Neural progenitor cell (in vitro differentiated cells): ENCODE measurements at regions not wholly inside any gene's neighbourhood (a gene's known extent, or its start where the extent isn't known, plus 50 kb on each side); places are given as distances from the start of the nearest gene placed in this dataset.
A peak's percentile ranks its signal among the peaks of the same experiment; 100 is the strongest.

Experiments used
- DNase-seq: peaks from one replicate; pipeline ENCODE4 v3.0.0-alpha.2; 2016; ENCODE audit warnings: low spot score
- H2AFZ ChIP-seq: fragments of 200-600 bp; sonication (generic); replicated peaks from 2 replicates; pipeline ENCODE4 v1.6.1; 2016; ENCODE audit warnings: antibody characterized with exemption
- H3F3A ChIP-seq: fragments of 200-600 bp; sonication (generic); 2 replicates; pipeline ENCODE4 v1.6.1; 2016; ENCODE audit warnings: antibody characterized with exemption, low read depth
- H3K27ac ChIP-seq: fragments of 200-600 bp; sonication (generic); 2 replicates; pipeline ENCODE4 v1.5.1; 2016; ENCODE audit warnings: mild to moderate bottlenecking
- H3K27me3 ChIP-seq: fragments of 200-600 bp; sonication (generic); 2 replicates; pipeline ENCODE4 v1.6.1; 2016; ENCODE audit warnings: mild to moderate bottlenecking, moderate library complexity
- H3K36me3 ChIP-seq: fragments of 200-600 bp; sonication (generic); 2 replicates; pipeline ENCODE4 v1.5.1; 2016
- H3K4me1 ChIP-seq: fragments of 200-600 bp; sonication (generic); 2 replicates; pipeline ENCODE4 v1.6.1; 2016; ENCODE audit warnings: mixed run types
- H3K4me2 ChIP-seq: fragments of 200-600 bp; sonication (generic); 2 replicates; pipeline ENCODE4 v1.6.1; 2016
- H3K4me3 ChIP-seq: fragments of 200-600 bp; sonication (generic); 2 replicates; pipeline ENCODE4 v1.5.1; 2016
- H3K79me2 ChIP-seq: fragments of 200-600 bp; sonication (generic); 2 replicates; pipeline ENCODE4 v1.6.1; 2016; ENCODE audit warnings: low read depth
- H3K9ac ChIP-seq: fragments of 200-600 bp; sonication (generic); 2 replicates; pipeline ENCODE4 v1.6.1; 2016
- H3K9me3 ChIP-seq: fragments of 200-600 bp; sonication (generic); 2 replicates; pipeline ENCODE4 v1.5.1; 2016; ENCODE audit warnings: low read depth
- H4K20me1 ChIP-seq: fragments of 200-600 bp; sonication (generic); 2 replicates; pipeline ENCODE4 v1.6.1; 2016; ENCODE audit warnings: low read depth
- H3K27ac Mint-ChIP-seq: 3 replicates; pipeline ENCODE4 v1.8.0; 2021; ENCODE audit warnings: mixed read lengths
- H3K27me3 Mint-ChIP-seq: 2 replicates; pipeline ENCODE4 v1.8.0; 2022; ENCODE audit warnings: low read depth, mild to moderate bottlenecking, inconsistent platforms, moderate library complexity, mixed read lengths; ENCODE audit not compliant: insufficient read depth
- H3K36me3 Mint-ChIP-seq: 3 replicates; pipeline ENCODE4 v1.8.0; 2021; ENCODE audit warnings: mixed read lengths
- H3K4me1 Mint-ChIP-seq: 3 replicates; pipeline ENCODE4 v1.8.0; 2021; ENCODE audit warnings: mixed read lengths
- H3K4me3 Mint-ChIP-seq: 3 replicates; pipeline ENCODE4 v1.8.0; 2021; ENCODE audit warnings: mild to moderate bottlenecking, moderate library complexity, mixed read lengths
- H3K9me3 Mint-ChIP-seq: 3 replicates; pipeline ENCODE4 v1.8.0; 2020; ENCODE audit warnings: mixed read lengths
- EZH2 ChIP-seq: fragments of 200-600 bp; sonication (generic); IDR thresholded peaks from 2 replicates; pipeline ENCODE4 v1.6.1; 2017; ENCODE audit warnings: antibody characterized with exemption, mild to moderate bottlenecking, moderate library complexity
- EZH2phosphoT487 ChIP-seq: fragments of 200-600 bp; sonication (generic); IDR thresholded peaks from 2 replicates; pipeline ENCODE4 v1.6.1; 2017; ENCODE audit warnings: antibody characterized with exemption
- TF ChIP-seq, protein P1 (sequence below): fragments of 200-600 bp; sonication (generic); IDR thresholded peaks from 2 replicates; pipeline ENCODE4 v1.5.1; 2017; ENCODE audit warnings: antibody characterized with exemption, mild to moderate bottlenecking

GRCh38 chr14:24734917-24735500 lies 101.0 kb upstream of the GZMB start:
- Mint-ChIP-seq H3K27me3 (peaks cover 3% of the 10 kb centered on the region), H3K4me1 (no peaks in the 10 kb centered on the region), H3K36me3 (no peaks in the 10 kb centered on the region), H3K9me3 (no peaks in the 10 kb centered on the region), H3K4me3 (no peak overlapping the region), H3K27ac (no peak overlapping the region)
- no peak for TF ChIP-seq EZH2
- TF ChIP-seq, protein P1, sequence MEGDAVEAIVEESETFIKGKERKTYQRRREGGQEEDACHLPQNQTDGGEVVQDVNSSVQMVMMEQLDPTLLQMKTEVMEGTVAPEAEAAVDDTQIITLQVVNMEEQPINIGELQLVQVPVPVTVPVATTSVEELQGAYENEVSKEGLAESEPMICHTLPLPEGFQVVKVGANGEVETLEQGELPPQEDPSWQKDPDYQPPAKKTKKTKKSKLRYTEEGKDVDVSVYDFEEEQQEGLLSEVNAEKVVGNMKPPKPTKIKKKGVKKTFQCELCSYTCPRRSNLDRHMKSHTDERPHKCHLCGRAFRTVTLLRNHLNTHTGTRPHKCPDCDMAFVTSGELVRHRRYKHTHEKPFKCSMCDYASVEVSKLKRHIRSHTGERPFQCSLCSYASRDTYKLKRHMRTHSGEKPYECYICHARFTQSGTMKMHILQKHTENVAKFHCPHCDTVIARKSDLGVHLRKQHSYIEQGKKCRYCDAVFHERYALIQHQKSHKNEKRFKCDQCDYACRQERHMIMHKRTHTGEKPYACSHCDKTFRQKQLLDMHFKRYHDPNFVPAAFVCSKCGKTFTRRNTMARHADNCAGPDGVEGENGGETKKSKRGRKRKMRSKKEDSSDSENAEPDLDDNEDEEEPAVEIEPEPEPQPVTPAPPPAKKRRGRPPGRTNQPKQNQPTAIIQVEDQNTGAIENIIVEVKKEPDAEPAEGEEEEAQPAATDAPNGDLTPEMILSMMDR = peak; percentile 88
- Histone ChIP-seq H3K79me2 (no peaks in the 10 kb centered on the region), H3K27ac (no peak overlapping the region), H3K27me3 (no peaks in the 10 kb centered on the region), H3K4me3 (no peak overlapping the region), H3K4me1 (peaks cover 4% of the 10 kb centered on the region), H3K36me3 (no peaks in the 10 kb centered on the region), H4K20me1 (no peaks in the 10 kb centered on the region), H3F3A (no peaks in the 10 kb centered on the region), H3K9me3 (no peaks in the 10 kb centered on the region), H3K4me2 (no peak overlapping the region), H3K9ac (no peak overlapping the region), H2AFZ (peak overlapping the region; percentile 9)
- DNase-seq = peak; percentile 83

- H3K27ac Mint-ChIP-seq = no peak overlapping the region
- H3K27me3 Mint-ChIP-seq = peaks cover 3% of the 10 kb centered on the region
- DNase-seq = no peak
Measured at GRCh38 chr14:24726480-24726879, 92.5 kb upstream of the GZMB start.

DNA sequence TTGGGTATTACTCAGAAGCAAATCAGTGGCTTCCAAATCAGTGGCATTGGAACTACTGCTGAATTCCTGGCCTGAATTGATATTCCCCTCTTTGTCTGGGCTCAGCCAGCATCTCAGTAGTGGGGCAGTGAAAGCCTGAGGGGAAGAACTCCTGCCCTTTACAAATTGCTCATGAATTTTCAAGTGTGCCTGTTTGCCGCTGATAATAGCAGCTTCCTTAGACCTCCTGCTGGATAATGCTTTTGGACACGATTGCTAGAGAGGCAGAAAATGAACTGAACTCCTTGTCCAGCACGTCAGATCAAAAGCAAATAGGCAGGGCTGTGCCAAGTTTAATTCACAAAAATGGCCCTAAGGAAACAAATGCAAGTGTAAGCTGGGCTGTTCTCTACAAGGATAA lies 91.3 kb upstream of the GZMB start:
- no peak for DNase-seq
- H3K27me3 ChIP-seq = no peaks in the 10 kb centered on the region
- H3K4me3 Mint-ChIP-seq = peak overlapping the region; percentile 18
- peaks cover 15% of the 10 kb centered on the region for H3K9me3 Mint-ChIP-seq
- H3K36me3 ChIP-seq = no peaks in the 10 kb centered on the region
- no peak overlapping the region for H3K27ac Mint-ChIP-seq
- no peaks in the 10 kb centered on the region for H3K4me1 ChIP-seq
- peaks cover 3% of the 10 kb centered on the region for H3K27me3 Mint-ChIP-seq
- no peak overlapping the region for H3K4me3 ChIP-seq
- no peaks in the 10 kb centered on the region for H3K9me3 ChIP-seq
- no peak overlapping the region for H3K9ac ChIP-seq
- no peak overlapping the region for H3K27ac ChIP-seq
- no peak for TF ChIP-seq EZH2phosphoT487
- TF ChIP-seq, protein P1 = no peak
- no peak for TF ChIP-seq EZH2
- H3K4me1 Mint-ChIP-seq = peaks cover 13% of the 10 kb centered on the region
- H2AFZ ChIP-seq = no peak overlapping the region
- H3K36me3 Mint-ChIP-seq = peaks cover 2% of the 10 kb centered on the region
- no peaks in the 10 kb centered on the region for H3K79me2 ChIP-seq
- no peaks in the 10 kb centered on the region for H3F3A ChIP-seq
- H4K20me1 ChIP-seq = no peaks in the 10 kb centered on the region
- H3K4me2 ChIP-seq = no peak overlapping the region

More at GRCh38 chr14:24726480-24726879, 92.5 kb upstream of the GZMB start:
- H2AFZ ChIP-seq = no peak overlapping the region
- no peak overlapping the region for H3K4me2 ChIP-seq
- H3K4me1 ChIP-seq = no peaks in the 10 kb centered on the region
- H3K9me3 Mint-ChIP-seq = peaks cover 15% of the 10 kb centered on the region
- no peaks in the 10 kb centered on the region for H3K9me3 ChIP-seq
- H4K20me1 ChIP-seq = no peaks in the 10 kb centered on the region
- no peaks in the 10 kb centered on the region for H3F3A ChIP-seq
- TF ChIP-seq, protein P1 = no peak
- TF ChIP-seq EZH2 = no peak
- no peak for TF ChIP-seq EZH2phosphoT487
- no peaks in the 10 kb centered on the region for H3K27me3 ChIP-seq
- H3K4me3 Mint-ChIP-seq = no peak overlapping the region
- H3K4me1 Mint-ChIP-seq = peaks cover 13% of the 10 kb centered on the region
- peaks cover 2% of the 10 kb centered on the region for H3K36me3 Mint-ChIP-seq
- no peaks in the 10 kb centered on the region for H3K36me3 ChIP-seq
- H3K9ac ChIP-seq = no peak overlapping the region
- H3K27ac ChIP-seq = no peak overlapping the region
- H3K79me2 ChIP-seq = no peaks in the 10 kb centered on the region
- H3K4me3 ChIP-seq = no peak overlapping the region
